H1 (cell line): ENCODE measurements at regions not wholly inside any gene's neighbourhood (a gene's known extent, or its start where the extent isn't known, plus 50 kb on each side); places are given as distances from the start of the nearest gene placed in this dataset.

Experiments
- CTCF ChIA-PET: fragments of 300-600 bp; sonication (Branson Sonifier 250); formaldehyde crosslinking; loops from one replicate; lab custom pipeline; 2021; ENCODE audit not compliant: partially characterized antibody; lab: Charles Lee
- POLR2A ChIA-PET: fragments of 300-600 bp; sonication (Branson Sonifier 250); formaldehyde crosslinking; loops from one replicate; lab custom pipeline; 2021; ENCODE audit warnings: inconsistent platforms; ENCODE audit not compliant: partially characterized antibody; lab: Charles Lee
- DNase-seq, 2 experiments: peaks; one replicate each; pipeline versions ENCODE4 v3.0.0 to v3.0.0-alpha.2; 2010 to 2022; ENCODE audit warnings: low spot score in 2 of 2, low read depth in 1 of 2, mixed read lengths in 1 of 2
- FAIRE-seq: peaks from 2 replicates; lab custom pipeline; 2011; peaks lifted over from hg19 to GRCh38; lab: Jason Lieb, UNC
- H2AFZ ChIP-seq: 2 replicates; pipeline ENCODE4 v1.8.1; 2012; ENCODE audit warnings: low read length, inconsistent platforms
- H2AK5ac ChIP-seq: 2 replicates; pipeline ENCODE4 v1.6.1; 2013; ENCODE audit warnings: low read depth, low read length
- H2BK120ac ChIP-seq: replicated peaks from 2 replicates; pipeline ENCODE3; 2013; ENCODE audit warnings: low read depth, low read length, inconsistent platforms
- H2BK12ac ChIP-seq: 2 replicates; pipeline ENCODE4 v1.6.1; 2013; ENCODE audit warnings: low read depth, low read length
- H2BK15ac ChIP-seq: 2 replicates; pipeline ENCODE4 v1.6.1; 2013; ENCODE audit warnings: low read length
- H2BK20ac ChIP-seq: 2 replicates; pipeline ENCODE4 v1.6.1; 2013; ENCODE audit warnings: low read length
- H2BK5ac ChIP-seq: 2 replicates; pipeline ENCODE4 v1.6.1; 2013; ENCODE audit warnings: low read depth, low read length
- H3K14ac ChIP-seq: 2 replicates; pipeline ENCODE4 v1.6.1; 2013; ENCODE audit warnings: inconsistent platforms; ENCODE audit not compliant: insufficient read length
- H3K18ac ChIP-seq: 2 replicates; pipeline ENCODE4 v1.6.1; 2013; ENCODE audit warnings: low read length; ENCODE audit errors: extremely low read depth
- H3K23ac ChIP-seq: 2 replicates; pipeline ENCODE4 v1.6.1; 2013; ENCODE audit warnings: inconsistent platforms; ENCODE audit not compliant: insufficient read length
- H3K23me2 ChIP-seq: 2 replicates; pipeline ENCODE4 v1.6.1; 2013; ENCODE audit warnings: low read depth, low read length
- H3K27ac ChIP-seq: 2 replicates; pipeline ENCODE4 v1.6.1; 2011; ENCODE audit warnings: low read depth, low read length, inconsistent platforms
- H3K27me3 ChIP-seq, 4 experiments: replicated peaks in 1 of 4; 1 replicate in 1 of 4; 2 replicates in 3 of 4; pipeline versions ENCODE4 v1.6.1 to v1.8.1; 2011 to 2013; ENCODE audit warnings: low read length in 3 of 4, mild to moderate bottlenecking in 3 of 4, inconsistent platforms in 2 of 4, mixed read lengths in 2 of 4, moderate library complexity in 1 of 4; ENCODE audit not compliant: control insufficient read depth in 3 of 4, insufficient read depth in 3 of 4; ENCODE audit errors: extremely low read depth in 1 of 4
- H3K36me3 ChIP-seq, 4 experiments: 2 replicates each; pipeline versions ENCODE4 v1.6.1 to v1.8.1; 2011 to 2013; ENCODE audit warnings: mild to moderate bottlenecking in 4 of 4, low read length in 3 of 4, moderate library complexity in 2 of 4, control low read depth in 1 of 4, inconsistent platforms in 1 of 4; ENCODE audit not compliant: insufficient read depth in 4 of 4, control insufficient read depth in 2 of 4
- H3K4ac ChIP-seq: replicated peaks from 2 replicates; pipeline ENCODE3; 2013; ENCODE audit warnings: low read length, low read depth, mixed read lengths, inconsistent platforms; ENCODE audit not compliant: insufficient read length
- H3K4me1 ChIP-seq, 4 experiments: replicated peaks in 1 of 4; 1 replicate in 1 of 4; 2 replicates in 3 of 4; pipeline versions ENCODE4 v1.6.1 to v1.8.1; 2011 to 2013; ENCODE audit warnings: low read length in 3 of 4, inconsistent platforms in 2 of 4, mixed read lengths in 1 of 4; ENCODE audit not compliant: insufficient read depth in 4 of 4, control insufficient read depth in 3 of 4
- H3K4me2 ChIP-seq, 2 experiments: 2 replicates each; pipeline versions ENCODE4 v1.6.1 to v1.8.1; 2011 to 2013; ENCODE audit warnings: low read depth in 2 of 2, low read length in 2 of 2, control low read depth in 1 of 2, inconsistent platforms in 1 of 2, mild to moderate bottlenecking in 1 of 2; ENCODE audit not compliant: insufficient read depth in 1 of 2
- H3K4me3 ChIP-seq, 4 experiments: fragments of 200-600, 300-600 bp in 1 of 4; sonication (generic), shearing (Covaris generic), sonication (Bioruptor Twin) in 1 of 4; 2 replicates each; pipeline versions ENCODE4 v1.5.1 to v1.8.1; 2011 to 2016; ENCODE audit warnings: low read length in 4 of 4, low read depth in 3 of 4, control low read depth in 2 of 4, inconsistent platforms in 2 of 4, mild to moderate bottlenecking in 2 of 4, mixed read lengths in 1 of 4, moderate library complexity in 1 of 4; ENCODE audit not compliant: insufficient read depth in 2 of 4; ENCODE audit errors: extremely low read depth in 1 of 4
- H3K56ac ChIP-seq: replicated peaks from 2 replicates; pipeline ENCODE3; 2013; ENCODE audit warnings: low read depth, mild to moderate bottlenecking, mixed read lengths, low read length, inconsistent platforms; ENCODE audit not compliant: insufficient read length
- H3K79me1 ChIP-seq: 2 replicates; pipeline ENCODE4 v1.6.1; 2013; ENCODE audit warnings: low read depth, low read length, control low read depth
- H3K79me2 ChIP-seq, 2 experiments: 2 replicates each; pipeline versions ENCODE4 v1.6.1 to v1.8.1; 2012 to 2013; ENCODE audit warnings: low read length in 2 of 2, mild to moderate bottlenecking in 2 of 2, inconsistent platforms in 1 of 2; ENCODE audit not compliant: insufficient read depth in 2 of 2, control insufficient read depth in 1 of 2
- H3K9ac ChIP-seq, 4 experiments: replicated peaks in 1 of 4; 1 replicate in 1 of 4; 2 replicates in 3 of 4; pipeline versions ENCODE4 v1.6.1 to v1.8.1; 2011 to 2013; ENCODE audit warnings: low read depth in 3 of 4, low read length in 3 of 4, control low read depth in 2 of 4, mild to moderate bottlenecking in 2 of 4, moderate library complexity in 2 of 4, inconsistent platforms in 1 of 4; ENCODE audit errors: extremely low read depth in 1 of 4
- H3K9me3 ChIP-seq, 2 experiments: 2 replicates each; pipeline versions ENCODE4 v1.6.1 to v1.8.1; 2012 to 2013; ENCODE audit warnings: mild to moderate bottlenecking in 2 of 2, moderate library complexity in 2 of 2, control low read depth in 1 of 2, inconsistent platforms in 1 of 2, low read depth in 1 of 2, low read length in 1 of 2, mixed read lengths in 1 of 2; ENCODE audit not compliant: insufficient read depth in 2 of 2
- H4K20me1 ChIP-seq, 2 experiments: replicated peaks in 1 of 2; 2 replicates each; pipeline versions ENCODE3 to v1.8.1; 2011 to 2013; ENCODE audit warnings: inconsistent platforms in 2 of 2, low read length in 2 of 2, mild to moderate bottlenecking in 1 of 2; ENCODE audit not compliant: insufficient read depth in 2 of 2, control insufficient read depth in 1 of 2
- H4K5ac ChIP-seq: 2 replicates; pipeline ENCODE4 v1.6.1; 2013; ENCODE audit warnings: low read length, low read depth, mixed read lengths, inconsistent platforms; ENCODE audit not compliant: insufficient read length
- H4K8ac ChIP-seq: 2 replicates; pipeline ENCODE4 v1.8.0; 2013; ENCODE audit warnings: mild to moderate bottlenecking, moderate library complexity, low read length, inconsistent platforms; ENCODE audit not compliant: insufficient read depth; ENCODE audit errors: extremely low read depth
- H4K91ac ChIP-seq: replicated peaks from 2 replicates; pipeline ENCODE3; 2013; ENCODE audit warnings: low read length, mixed read lengths, inconsistent platforms; ENCODE audit not compliant: insufficient read length
- CTCF ChIP-seq, 3 experiments: IDR thresholded peaks; 1 replicate in 2 of 3; 2 replicates in 1 of 3; pipeline versions ENCODE4 v1.5.1 to v1.6.1; 2011; ENCODE audit warnings: low read length in 3 of 3, mild to moderate bottlenecking in 3 of 3, inconsistent platforms in 2 of 3, low read depth in 1 of 3, moderate library complexity in 1 of 3; ENCODE audit not compliant: insufficient read depth in 1 of 3; ENCODE audit errors: control extremely low read depth in 1 of 3
- E2F6 ChIP-seq: IDR thresholded peaks from 2 replicates; pipeline ENCODE4 v1.6.1; 2012; ENCODE audit warnings: inconsistent platforms
- GABPA ChIP-seq: IDR thresholded peaks from 2 replicates; pipeline ENCODE4 v1.6.1; 2011; ENCODE audit warnings: mild to moderate bottlenecking, low read length, moderate library complexity, borderline replicate concordance; ENCODE audit not compliant: insufficient read depth
- RAD21 ChIP-seq, 2 experiments: IDR thresholded peaks in 1 of 2; conservative IDR thresholded peaks in 1 of 2; 2 replicates each; pipeline ENCODE4 v1.6.1; 2011; ENCODE audit warnings: low read depth in 2 of 2, low read length in 2 of 2, improper control_type of control experiment in 1 of 2, inconsistent platforms in 1 of 2, mild to moderate bottlenecking in 1 of 2, moderate library complexity in 1 of 2
- SIX5 ChIP-seq: IDR thresholded peaks from 2 replicates; pipeline ENCODE4 v1.6.1; 2011; ENCODE audit warnings: mild to moderate bottlenecking, low read depth, low read length
- TAF7 ChIP-seq: optimal IDR thresholded peaks from 2 replicates; pipeline ENCODE3; 2011; ENCODE audit warnings: low read depth, mild to moderate bottlenecking, inconsistent platforms, low read length, moderate library complexity, borderline replicate concordance
- TEAD4 ChIP-seq: IDR thresholded peaks from 2 replicates; pipeline ENCODE4 v1.6.1; 2012; ENCODE audit warnings: low read depth, low read length, inconsistent platforms, mixed read lengths
- WGBS, 2 experiments: shearing (Covaris generic) in 1 of 2; methylation state at CpG; one replicate each; pipeline versions ENCODE4 v1.1.6 to v1.1.7; 2013 to 2015; ENCODE audit warnings: low lambda C conversion rate in 2 of 2, mixed read lengths in 2 of 2, inconsistent platforms in 1 of 2, low coverage in 1 of 2, missing lambda C conversion rate in 1 of 2; ENCODE audit not compliant: insufficient replicate concordance in 2 of 2, insufficient coverage in 1 of 2, insufficient read length in 1 of 2; ENCODE audit errors: extremely low coverage in 1 of 2, missing lambda C conversion rate in 1 of 2; 5-methylcytosine and 5-hydroxymethylcytosine counted together

GRCh38 chr6:45714741-45715507 is 300.7 kb downstream of the CLIC5 start:
- no peak overlapping the region for H3K4me3 ChIP-seq
- H2AK5ac ChIP-seq = no peak overlapping the region
- 38% methylated on average over 6 of the region's 6 CpGs; no CpG with 5 or more reads in 1 of the 2 experiments for WGBS, 2 experiments
- no peak overlapping the region for H2BK120ac ChIP-seq
- ChIA-PET CTCF (interaction anchor here (0.6 to 2.8 kb wide), 52 partner anchors 8 to 1256 kb away, joined by 3 to 26 read pairs (median 4); partner anchors contain the start of gene ENPP5), POLR2A (no interaction called here)
- FAIRE-seq = peak; percentile 96
- no peak overlapping the region for H3K18ac ChIP-seq
- H4K8ac ChIP-seq = no peak overlapping the region
- no peaks in the 10 kb centered on the region for H3K23me2 ChIP-seq
- no peak overlapping the region for H4K91ac ChIP-seq
- 0 out of 7 replicates have a peak, but pooled peaks cover 0 to 2% (median 0%) of the 10 kb centered on the region in 4 experiments for H3K4me1 ChIP-seq
- no peak overlapping the region for H3K14ac ChIP-seq
- H3K27ac ChIP-seq = no peak overlapping the region
- H4K20me1 ChIP-seq = no peaks in the 10 kb centered on the region
- H3K27me3 ChIP-seq = peaks cover 0 to 2% (median 0%) of the 10 kb centered on the region in 4 experiments; a peak in 1 of 7 replicates
- H3K79me2 ChIP-seq = no peaks in the 10 kb centered on the region
- H2BK12ac ChIP-seq = no peak overlapping the region
- H3K9me3 ChIP-seq = no peaks in the 10 kb centered on the region
- DNase-seq = peak; percentile 49 to 75
- no peaks in the 10 kb centered on the region for H3K79me1 ChIP-seq
- no peaks in the 10 kb centered on the region for H3K36me3 ChIP-seq
- no peak overlapping the region for H3K56ac ChIP-seq
- no peak overlapping the region for H2BK15ac ChIP-seq
- H4K5ac ChIP-seq = no peak overlapping the region
- H3K9ac ChIP-seq = no peak overlapping the region
- peak overlapping the region; percentile 29; the same call in 1 of the 2 replicates for H2AFZ ChIP-seq
- no peak overlapping the region for H3K4ac ChIP-seq
- no peak overlapping the region for H2BK5ac ChIP-seq
- no peak overlapping the region for H2BK20ac ChIP-seq
- no peak overlapping the region for H3K23ac ChIP-seq
- 0 out of 4 replicates have a peak overlapping the region, but pooled peaks of 1 of the 2 experiments have one; percentile 3 for H3K4me2 ChIP-seq
- TF ChIP-seq TAF7 (no peak), GABPA (no peak), E2F6 (no peak), RAD21 (IDR thresholded peaks at IDR 0.05 in 1 of 2, conservative IDR thresholded peaks at IDR 0.05 in 1 of 2; ENCODE audit: low read depth in 2 of 2, low read length in 2 of 2) (peak; percentile 98), SIX5 (no peak), TEAD4 (peak; percentile 64; the same call in 1 of the 2 replicates), CTCF (IDR thresholded peaks at IDR 0.05; ENCODE audit: control extremely low read depth in 1 of 3, insufficient read depth in 1 of 3, low read depth in 1 of 3, low read length in 3 of 3) (peak; percentile 3 to 86 (median 76))
